GM10248 (cell line): ENCODE measurements at regions not wholly inside any gene's neighbourhood (a gene's known extent, or its start where the extent isn't known, plus 50 kb on each side); places are given as distances from the start of the nearest gene placed in this dataset.

ENCODE experiments used
- CTCF ChIA-PET: fragments of 300-600 bp; sonication (Branson Sonifier 250); formaldehyde crosslinking; extraction: SDS; loops from one replicate; lab custom pipeline; 2021; ENCODE audit warnings: antibody characterized with exemption; lab: Yijun Ruan, JAX
- POLR2A ChIA-PET: fragments of 350-650 bp; sonication (Branson Sonifier 250); formaldehyde crosslinking; extraction: SDS; loops from one replicate; lab custom pipeline; 2020; ENCODE audit warnings: antibody characterized with exemption; lab: Yijun Ruan, JAX
- DNase-seq: peaks from one replicate; pipeline ENCODE4 v3.0.0; 2012; ENCODE audit errors: extremely low spot score
- CTCF ChIP-seq: IDR thresholded peaks from 2 replicates; pipeline ENCODE4 v1.5.1; 2012; ENCODE audit warnings: mild to moderate bottlenecking, low read depth; ENCODE audit errors: extremely low read depth, missing control alignments, control extremely low read depth

GRCh38 chrX:113274345-113274744, 433.7 kb upstream of the AMOT start:
- no peak for TF ChIP-seq CTCF
- ChIA-PET POLR2A (no interaction called here), CTCF (no interaction called here)
- no peak for DNase-seq

DNA sequence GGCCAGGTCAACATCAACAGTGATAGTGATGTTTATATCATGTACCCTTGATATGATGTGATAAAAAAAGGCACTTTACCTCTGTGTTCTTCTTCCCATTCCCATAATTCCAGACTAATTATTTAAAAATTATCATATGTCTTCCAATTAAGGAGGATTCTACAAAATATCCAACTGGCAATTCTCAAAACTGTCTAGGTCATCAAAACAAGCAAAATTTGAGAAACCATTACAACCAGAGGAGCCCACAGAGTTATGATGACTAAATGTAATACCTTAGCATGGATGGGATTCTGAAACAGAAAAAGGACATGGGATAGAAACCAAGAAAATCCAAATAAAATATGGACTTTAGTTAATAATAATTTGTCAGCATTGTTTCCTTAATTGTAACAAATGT, 428.6 kb upstream of the AMOT start:
- TF ChIP-seq CTCF: no peak
- DNase-seq: no peak
- ChIA-PET POLR2A (no interaction called here), CTCF (no interaction called here)

- no peak for DNase-seq
- TF ChIP-seq CTCF: no peak
- POLR2A ChIA-PET: no interaction called here
- CTCF ChIA-PET: no interaction called here
Measured at GRCh38 chrX:113260474-113260873, 419.8 kb upstream of the AMOT start.

GRCh38 chrX:113222305-113222704, 381.7 kb upstream of the AMOT start:
- CTCF ChIA-PET: no interaction called here
- no peak for TF ChIP-seq CTCF
- no peak for DNase-seq
- POLR2A ChIA-PET: no interaction called here

DNA sequence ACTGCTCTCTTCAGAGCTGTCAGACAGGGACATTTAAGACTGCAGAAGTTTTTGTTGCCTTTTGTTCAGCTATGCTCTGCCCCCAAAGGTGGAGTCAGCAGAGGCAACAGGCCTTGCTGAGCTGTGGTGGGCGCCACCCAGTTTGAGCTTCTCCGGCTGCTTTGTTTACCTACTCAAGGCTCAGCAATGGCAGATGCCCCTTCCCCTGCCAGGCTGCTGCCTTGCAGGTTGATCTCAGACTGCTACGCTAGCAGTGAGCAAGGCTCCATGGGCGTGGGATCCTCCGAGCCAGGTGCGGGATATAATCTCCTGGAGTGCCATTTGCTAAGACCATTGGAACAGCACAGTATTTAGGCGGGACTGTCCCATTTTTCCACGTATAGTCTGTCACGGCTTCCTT, 371.4 kb upstream of the AMOT start:
- ChIA-PET POLR2A (no interaction called here), CTCF (no interaction called here)
- no peak for DNase-seq
- TF ChIP-seq CTCF: no peak

GRCh38 chrX:113202601-113203000, 362.0 kb upstream of the AMOT start:
- ChIA-PET POLR2A (no interaction called here), CTCF (no interaction called here)
- no peak for TF ChIP-seq CTCF
- no peak for DNase-seq

- ChIA-PET CTCF (no interaction called here), POLR2A (no interaction called here)
- no peak for DNase-seq
Measured at GRCh38 chrX:113195949-113196348, 355.3 kb upstream of the AMOT start.

More at GRCh38 chrX:113195949-113196348, 355.3 kb upstream of the AMOT start:
- no peak for TF ChIP-seq CTCF
